BE2C (cell line): ENCODE measurements at regions not wholly inside any gene's neighbourhood (a gene's known extent, or its start where the extent isn't known, plus 50 kb on each side); places are given as distances from the start of the nearest gene placed in this dataset.

Experiments used
- DNase-seq: peaks from one replicate; pipeline ENCODE4 v3.0.0-alpha.2; 2020
- H3K27me3 ChIP-seq: fragments of 250-450 bp; sonication (Bioruptor Pico); 2 replicates; pipeline ENCODE4 v1.5.1; 2020; ENCODE audit warnings: mild to moderate bottlenecking
- H3K36me3 ChIP-seq: fragments of 250-450 bp; sonication (Bioruptor Pico); 2 replicates; pipeline ENCODE4 v1.5.1; 2020; ENCODE audit warnings: mild to moderate bottlenecking
- H3K4me1 ChIP-seq: fragments of 250-450 bp; sonication (Bioruptor Pico); 2 replicates; pipeline ENCODE4 v1.5.1; 2020
- H3K4me3 ChIP-seq: 2 replicates; pipeline ENCODE4 v1.5.1; 2011; ENCODE audit warnings: low read depth, low read length
- H3K9me3 ChIP-seq: fragments of 250-450 bp; sonication (Bioruptor Pico); 2 replicates; pipeline ENCODE4 v1.5.1; 2020
- TF ChIP-seq, protein P1 (sequence below): IDR thresholded peaks from 2 replicates; pipeline ENCODE4 v1.5.1; 2012; ENCODE audit warnings: mild to moderate bottlenecking, low read depth, low read length

DNA sequence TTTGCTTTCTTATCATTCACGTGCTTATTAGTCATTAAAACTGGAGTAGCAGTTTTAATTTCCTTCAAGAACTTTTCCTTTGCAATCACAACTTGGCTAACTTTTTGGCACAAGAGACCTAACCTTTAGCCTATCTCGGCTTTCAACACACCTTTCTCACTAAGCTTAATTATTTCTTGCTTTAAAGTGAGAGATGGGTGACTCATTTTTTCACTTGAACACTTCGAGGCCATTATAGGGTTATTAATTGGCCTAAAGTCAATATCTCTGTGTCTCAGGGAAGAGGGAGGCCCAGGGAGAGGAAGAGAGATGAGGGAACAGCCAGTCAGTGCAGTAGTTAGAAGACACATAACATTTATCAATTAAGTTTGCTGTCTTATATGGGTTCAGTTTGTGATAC is 289.8 kb downstream of the RBM43 start:
- Histone ChIP-seq H3K9me3 (no peaks in the 10 kb centered on the region), H3K27me3 (no peaks in the 10 kb centered on the region), H3K4me1 (no peaks in the 10 kb centered on the region), H3K4me3 (no peak overlapping the region), H3K36me3 (no peaks in the 10 kb centered on the region)
- DNase-seq: no peak
- TF ChIP-seq, protein P1, sequence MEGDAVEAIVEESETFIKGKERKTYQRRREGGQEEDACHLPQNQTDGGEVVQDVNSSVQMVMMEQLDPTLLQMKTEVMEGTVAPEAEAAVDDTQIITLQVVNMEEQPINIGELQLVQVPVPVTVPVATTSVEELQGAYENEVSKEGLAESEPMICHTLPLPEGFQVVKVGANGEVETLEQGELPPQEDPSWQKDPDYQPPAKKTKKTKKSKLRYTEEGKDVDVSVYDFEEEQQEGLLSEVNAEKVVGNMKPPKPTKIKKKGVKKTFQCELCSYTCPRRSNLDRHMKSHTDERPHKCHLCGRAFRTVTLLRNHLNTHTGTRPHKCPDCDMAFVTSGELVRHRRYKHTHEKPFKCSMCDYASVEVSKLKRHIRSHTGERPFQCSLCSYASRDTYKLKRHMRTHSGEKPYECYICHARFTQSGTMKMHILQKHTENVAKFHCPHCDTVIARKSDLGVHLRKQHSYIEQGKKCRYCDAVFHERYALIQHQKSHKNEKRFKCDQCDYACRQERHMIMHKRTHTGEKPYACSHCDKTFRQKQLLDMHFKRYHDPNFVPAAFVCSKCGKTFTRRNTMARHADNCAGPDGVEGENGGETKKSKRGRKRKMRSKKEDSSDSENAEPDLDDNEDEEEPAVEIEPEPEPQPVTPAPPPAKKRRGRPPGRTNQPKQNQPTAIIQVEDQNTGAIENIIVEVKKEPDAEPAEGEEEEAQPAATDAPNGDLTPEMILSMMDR: no peak

DNA sequence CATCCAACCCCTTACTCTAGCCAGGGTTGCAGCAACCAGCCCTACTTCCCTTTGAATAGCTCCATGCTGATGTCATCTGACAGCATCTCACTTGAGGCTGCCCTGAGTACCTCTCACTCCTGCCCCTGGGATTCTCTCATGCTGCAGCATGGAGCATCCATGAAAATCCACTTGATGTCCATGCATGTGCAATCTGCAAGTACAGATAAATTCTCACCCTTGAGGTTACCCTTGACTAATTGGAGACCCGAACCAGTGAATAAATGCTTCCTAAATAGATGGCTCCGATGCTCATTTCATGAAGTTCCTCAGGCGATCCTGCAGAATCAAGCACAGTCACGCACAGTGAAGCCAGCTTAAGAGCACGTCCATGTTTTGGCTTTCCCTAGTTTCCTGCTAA is 298.3 kb downstream of the RBM43 start:
- TF ChIP-seq, protein P1: no peak
- Histone ChIP-seq H3K9me3 (no peaks in the 10 kb centered on the region), H3K36me3 (no peaks in the 10 kb centered on the region), H3K4me3 (no peak overlapping the region), H3K4me1 (no peaks in the 10 kb centered on the region), H3K27me3 (no peaks in the 10 kb centered on the region)
- DNase-seq: no peak

DNA sequence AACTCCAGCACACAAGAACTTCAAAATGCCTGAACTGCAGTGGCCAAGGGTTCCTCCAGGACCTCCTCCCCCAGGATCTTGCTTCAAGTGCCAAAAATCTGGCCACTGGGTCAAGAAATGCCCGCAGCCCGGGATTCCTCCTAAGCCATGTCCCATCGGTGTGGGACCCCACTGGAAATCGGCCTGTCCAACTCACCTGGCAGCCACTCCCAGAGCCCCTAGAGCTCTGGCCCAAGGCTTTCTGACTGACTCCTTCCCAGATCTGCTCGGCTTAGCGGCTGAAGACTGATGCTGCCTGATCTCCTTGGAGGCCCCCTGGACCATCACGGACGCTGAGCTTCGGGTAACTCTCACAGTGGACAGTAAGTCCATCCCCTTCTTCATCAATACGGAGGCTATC is 306.4 kb downstream of the RBM43 start:
- H3K4me1 ChIP-seq: no peaks in the 10 kb centered on the region
- TF ChIP-seq, protein P1: no peak
- DNase-seq: no peak

DNA sequence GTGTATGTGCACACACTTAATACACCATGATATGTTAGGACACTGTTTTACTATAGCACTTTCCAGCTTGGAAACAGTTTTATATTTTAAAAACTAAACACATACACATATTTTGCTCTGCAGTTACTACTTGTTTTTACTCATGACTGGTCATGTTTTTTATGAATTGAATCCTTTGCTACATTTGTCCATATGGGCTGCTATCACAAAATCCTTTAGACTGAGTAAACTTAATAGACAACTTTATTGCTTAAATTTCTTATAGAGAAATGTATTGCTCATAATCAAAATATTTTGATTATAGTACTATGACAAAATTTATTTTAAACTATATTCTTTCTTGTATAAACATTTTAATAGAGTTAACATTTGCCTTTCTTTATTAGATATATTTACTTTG is 314.8 kb downstream of the RBM43 start:
- Histone ChIP-seq H3K27me3 (no peaks in the 10 kb centered on the region), H3K4me1 (no peaks in the 10 kb centered on the region), H3K4me3 (no peak overlapping the region), H3K36me3 (no peaks in the 10 kb centered on the region), H3K9me3 (no peaks in the 10 kb centered on the region)
- TF ChIP-seq, protein P1: no peak
- no peak for DNase-seq

More for the DNA sequence above, 306.4 kb downstream of the RBM43 start:
- Histone ChIP-seq H3K4me3 (no peak overlapping the region), H3K36me3 (no peaks in the 10 kb centered on the region), H3K9me3 (no peaks in the 10 kb centered on the region), H3K27me3 (no peaks in the 10 kb centered on the region)

DNA sequence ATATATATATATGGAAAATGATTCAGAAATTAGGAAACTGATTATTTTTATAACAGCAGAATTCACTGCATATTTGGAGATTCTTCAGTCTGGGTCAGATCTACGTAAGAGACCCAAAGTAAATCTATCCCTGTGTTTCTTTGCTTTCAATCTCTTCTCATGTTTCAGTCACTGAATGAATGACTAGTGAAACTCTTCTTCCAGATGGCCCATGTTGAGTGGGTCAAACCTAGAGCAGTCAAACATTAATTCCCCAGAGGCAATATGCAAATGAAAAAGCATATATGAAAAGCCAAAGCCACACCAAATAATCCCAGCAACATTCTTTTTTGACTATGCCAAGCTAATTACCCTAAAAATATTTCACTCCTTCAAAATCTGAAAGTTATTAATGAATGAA is 317.3 kb downstream of the RBM43 start:
- Histone ChIP-seq H3K9me3 (no peaks in the 10 kb centered on the region), H3K27me3 (no peaks in the 10 kb centered on the region), H3K4me3 (no peak overlapping the region), H3K36me3 (no peaks in the 10 kb centered on the region), H3K4me1 (no peaks in the 10 kb centered on the region)
- TF ChIP-seq, protein P1: no peak
- no peak for DNase-seq

DNA sequence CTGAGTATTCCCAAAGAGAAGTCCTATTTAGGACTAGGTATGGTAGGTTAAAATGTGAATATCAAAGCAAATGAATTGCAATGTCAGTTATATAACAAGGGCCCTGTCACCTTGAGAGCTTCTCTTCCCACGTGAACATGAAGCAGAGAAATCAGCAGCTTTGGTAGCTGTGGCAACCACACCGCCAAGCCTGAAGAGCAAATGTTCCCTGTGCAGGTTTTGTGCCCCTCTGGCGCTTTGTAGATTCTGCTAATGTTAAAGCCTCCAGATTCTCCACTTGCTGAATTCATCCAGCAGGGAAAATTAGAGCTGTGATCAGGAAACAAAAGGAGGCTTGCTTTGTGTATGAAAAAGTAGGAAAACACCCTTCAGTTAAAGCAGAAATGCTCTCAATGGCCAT is 322.6 kb downstream of the RBM43 start:
- no peak for DNase-seq
- H3K36me3 ChIP-seq: no peaks in the 10 kb centered on the region
- H3K9me3 ChIP-seq: no peaks in the 10 kb centered on the region
- H3K27me3 ChIP-seq: no peaks in the 10 kb centered on the region
- no peaks in the 10 kb centered on the region for H3K4me1 ChIP-seq
- H3K4me3 ChIP-seq: no peak overlapping the region
- TF ChIP-seq, protein P1: no peak
